CD4-positive, alpha-beta memory T cell (primary cell): ENCODE measurements at regions not wholly inside any gene's neighbourhood (a gene's known extent, or its start where the extent isn't known, plus 50 kb on each side); places are given as distances from the start of the nearest gene placed in this dataset.
"Not testable (repeated sequence)": the region's sequence is repeated elsewhere in the genome, so short reads cannot be mapped to it uniquely, and the experiment has no call there.

ENCODE experiments used
- CTCF ChIA-PET: fragments of 350-600 bp; sonication (Branson Sonifier 250); formaldehyde crosslinking; loops from one replicate; lab custom pipeline; 2021; ENCODE audit warnings: inconsistent platforms; ENCODE audit not compliant: partially characterized antibody; lab: Charles Lee
- POLR2A ChIA-PET: fragments of 350-600 bp; sonication (Branson Sonifier 250); formaldehyde crosslinking; loops from one replicate; lab custom pipeline; 2021; ENCODE audit not compliant: partially characterized antibody; lab: Charles Lee
- DNase-seq, 5 donors: peaks; one replicate each; pipeline versions ENCODE4 v3.0.0 to v3.0.0-alpha.2; 2020 to 2022; ENCODE audit warnings: mixed read lengths in 1 of 5
- H3K27ac ChIP-seq: one replicate; pipeline ENCODE4 v1.7.0; 2013; ENCODE audit warnings: low read depth, low read length
- H3K27me3 ChIP-seq: 2 replicates; pipeline ENCODE4 v1.7.0; 2013; ENCODE audit warnings: mild to moderate bottlenecking, low read length, moderate library complexity; ENCODE audit not compliant: insufficient read depth
- H3K36me3 ChIP-seq: 2 replicates; pipeline ENCODE4 v1.7.0; 2013; ENCODE audit warnings: mild to moderate bottlenecking, low read length, moderate library complexity; ENCODE audit not compliant: insufficient read depth
- H3K4me1 ChIP-seq: 2 replicates; pipeline ENCODE4 v1.7.0; 2013; ENCODE audit warnings: mild to moderate bottlenecking, low read length, moderate library complexity; ENCODE audit not compliant: insufficient read depth
- H3K4me3 ChIP-seq, 2 donors: one replicate each; pipeline ENCODE4 v1.7.0; 2013; ENCODE audit warnings: low read length in 2 of 2, mild to moderate bottlenecking in 1 of 2
- H3K9me3 ChIP-seq, 2 donors: one replicate each; pipeline ENCODE4 v1.7.0; 2013; ENCODE audit warnings: low read length in 2 of 2, control low read depth in 1 of 2; ENCODE audit not compliant: control insufficient read depth in 1 of 2
- H3K27ac Mint-ChIP-seq, 7 donors: one replicate each; pipeline ENCODE4 v1.8.0; 2020 to 2021; ENCODE audit warnings: mixed read lengths in 7 of 7, mild to moderate bottlenecking in 6 of 7, inconsistent platforms in 3 of 7, moderate library complexity in 3 of 7
- H3K27me3 Mint-ChIP-seq, 2 donors: one replicate each; pipeline ENCODE4 v1.8.0; 2020 to 2021; ENCODE audit warnings: mixed read lengths in 2 of 2
- H3K36me3 Mint-ChIP-seq, 2 donors: one replicate each; pipeline ENCODE4 v1.8.0; 2020 to 2021; ENCODE audit warnings: mixed read lengths in 2 of 2, inconsistent platforms in 1 of 2, mild to moderate bottlenecking in 1 of 2
- H3K4me1 Mint-ChIP-seq, 4 donors: one replicate each; pipeline ENCODE4 v1.8.0; 2020 to 2021; ENCODE audit warnings: mixed read lengths in 4 of 4, mild to moderate bottlenecking in 1 of 4
- H3K4me3 Mint-ChIP-seq, 8 donors: one replicate each; pipeline ENCODE4 v1.8.0; 2020 to 2021; ENCODE audit warnings: mixed read lengths in 8 of 8, mild to moderate bottlenecking in 7 of 8, moderate library complexity in 6 of 8, inconsistent platforms in 3 of 8
- H3K9me3 Mint-ChIP-seq, 8 donors: one replicate each; pipeline ENCODE4 v1.8.0; 2020 to 2021; ENCODE audit warnings: mixed read lengths in 8 of 8, mild to moderate bottlenecking in 5 of 8, inconsistent platforms in 3 of 8, moderate library complexity in 1 of 8
- intact Hi-C: fragments of 100-400 bp; cut with micrococcal nuclease; formaldehyde crosslinking; loops from one replicate; pipeline ENCODE4 v1.15.1; 2023

GRCh38 chrX:27336466-27337091 is 126.6 kb downstream of the PPP4R3C start:
- Histone ChIP-seq H3K9me3 (no peaks in the 10 kb centered on the region), H3K4me3 (no peak overlapping the region), H3K27ac (no peak overlapping the region), H3K36me3 (no peaks in the 10 kb centered on the region), H3K27me3 (no peaks in the 10 kb centered on the region), H3K4me1 (no peaks in the 10 kb centered on the region)
- ChIA-PET CTCF (no interaction called here), POLR2A (no interaction called here)
- H3K4me1 Mint-ChIP-seq: no peaks in the 10 kb centered on the region
- no peak overlapping the region for H3K4me3 Mint-ChIP-seq
- H3K27me3 Mint-ChIP-seq: no peaks in the 10 kb centered on the region
- H3K9me3 Mint-ChIP-seq: peaks cover 0 to 4% (median 0%) of the 10 kb centered on the region in 8 donors
- no peak overlapping the region for H3K27ac Mint-ChIP-seq
- DNase-seq: peak in 3 of 5 donors; percentile 2 to 15 (median 9)
- intact Hi-C loops: no loop called here
- H3K36me3 Mint-ChIP-seq: no peaks in the 10 kb centered on the region

- ChIA-PET POLR2A (no interaction called here), CTCF (no interaction called here)
- Mint-ChIP-seq H3K9me3 (peaks cover 0 to 4% (median 0%) of the 10 kb centered on the region in 8 donors), H3K4me1 (no peaks in the 10 kb centered on the region), H3K36me3 (no peaks in the 10 kb centered on the region), H3K27me3 (no peaks in the 10 kb centered on the region), H3K27ac (no peak overlapping the region), H3K4me3 (no peak overlapping the region)
- H3K9me3 ChIP-seq: no peaks in the 10 kb centered on the region
- no peaks in the 10 kb centered on the region for H3K36me3 ChIP-seq
- H3K27me3 ChIP-seq: no peaks in the 10 kb centered on the region
- no peaks in the 10 kb centered on the region for H3K4me1 ChIP-seq
- H3K27ac ChIP-seq: no peak overlapping the region
- no peak overlapping the region for H3K4me3 ChIP-seq
- DNase-seq: no peak
- intact Hi-C loops: no loop called here
Measured at GRCh38 chrX:27321632-27322031, 141.5 kb downstream of the PPP4R3C start.

- H3K4me1 Mint-ChIP-seq: no peaks in the 10 kb centered on the region
- CTCF ChIA-PET: no interaction called here
- Histone ChIP-seq H3K27ac (no peak overlapping the region), H3K27me3 (no peaks in the 10 kb centered on the region), H3K4me3 (no peak overlapping the region), H3K4me1 (no peaks in the 10 kb centered on the region), H3K9me3 (no peaks in the 10 kb centered on the region), H3K36me3 (no peaks in the 10 kb centered on the region)
- DNase-seq: no peak
- H3K27me3 Mint-ChIP-seq: no peaks in the 10 kb centered on the region
- H3K27ac Mint-ChIP-seq: no peak overlapping the region
- intact Hi-C loops: no loop called here
- no peak overlapping the region for H3K4me3 Mint-ChIP-seq
- H3K36me3 Mint-ChIP-seq: no peaks in the 10 kb centered on the region
- POLR2A ChIA-PET: no interaction called here
- H3K9me3 Mint-ChIP-seq: peaks cover 0 to 5% (median 0%) of the 10 kb centered on the region in 8 donors
Measured at GRCh38 chrX:27309406-27309805, 153.7 kb downstream of the PPP4R3C start.

DNA sequence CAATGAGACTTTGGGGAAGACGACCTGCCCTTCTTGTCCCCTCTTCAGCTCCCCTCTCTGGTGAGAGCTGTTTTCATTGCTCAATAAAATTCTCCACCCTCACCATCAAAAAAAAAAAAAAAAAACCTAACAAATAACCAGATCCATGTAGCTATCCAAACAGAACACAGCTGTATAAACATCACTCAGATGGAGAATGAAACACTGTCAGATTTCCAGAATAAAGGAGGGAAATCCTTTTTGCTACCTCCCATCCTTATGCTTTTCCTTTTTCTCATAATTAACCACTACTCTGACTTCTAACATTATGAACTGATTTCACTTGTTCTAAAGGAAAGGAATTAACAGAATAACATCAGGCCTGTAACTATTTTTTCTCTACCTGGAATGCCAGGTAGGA is 155.6 kb downstream of the PPP4R3C start:
- no peak overlapping the region for H3K4me3 Mint-ChIP-seq
- no peak overlapping the region for H3K4me3 ChIP-seq
- POLR2A ChIA-PET: no interaction called here
- no peak overlapping the region for H3K27ac Mint-ChIP-seq
- H3K4me1 Mint-ChIP-seq: no peaks in the 10 kb centered on the region
- H3K36me3 ChIP-seq: no peaks in the 10 kb centered on the region
- intact Hi-C loops: no loop called here
- H3K9me3 ChIP-seq: no peaks in the 10 kb centered on the region
- peaks cover 0 to 8% (median 0%) of the 10 kb centered on the region in 8 donors for H3K9me3 Mint-ChIP-seq
- no peaks in the 10 kb centered on the region for H3K27me3 ChIP-seq
- CTCF ChIA-PET: no interaction called here
- DNase-seq: no peak
- no peaks in the 10 kb centered on the region for H3K36me3 Mint-ChIP-seq
- H3K27me3 Mint-ChIP-seq: no peaks in the 10 kb centered on the region
- no peaks in the 10 kb centered on the region for H3K4me1 ChIP-seq
- no peak overlapping the region for H3K27ac ChIP-seq

DNA sequence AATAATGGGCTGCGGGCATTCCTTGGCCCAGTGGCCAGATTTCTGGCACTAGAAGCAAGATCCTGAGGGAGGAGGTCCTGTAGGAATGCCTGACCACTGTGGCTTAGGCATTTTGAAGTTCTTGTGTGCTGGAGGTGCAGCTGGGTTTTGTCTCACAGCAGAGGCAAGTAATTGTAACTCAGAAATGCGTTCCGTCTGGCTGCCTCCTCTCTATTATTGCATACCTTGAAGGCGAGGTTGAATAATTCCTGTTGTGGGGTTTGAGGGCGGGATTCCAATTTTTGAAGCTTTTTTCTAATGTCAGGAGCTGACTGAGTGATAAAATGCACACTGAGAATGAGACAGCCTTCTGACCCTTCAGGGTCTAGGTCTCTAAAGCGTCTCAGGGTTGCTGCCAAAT is 170.6 kb downstream of the PPP4R3C start:
- CTCF ChIA-PET, H3K4me1 Mint-ChIP-seq, H3K4me3 Mint-ChIP-seq, H3K4me1 ChIP-seq, H3K9me3 ChIP-seq, POLR2A ChIA-PET, H3K27me3 Mint-ChIP-seq, H3K27me3 ChIP-seq, H3K36me3 ChIP-seq, H3K4me3 ChIP-seq, H3K27ac ChIP-seq, H3K9me3 Mint-ChIP-seq, H3K27ac Mint-ChIP-seq, intact Hi-C loops, DNase-seq, H3K36me3 Mint-ChIP-seq: not testable (repeated sequence)

GRCh38 chrX:27276751-27277150 is 186.4 kb downstream of the PPP4R3C start:
- POLR2A ChIA-PET: no interaction called here
- Histone ChIP-seq H3K36me3 (no peaks in the 10 kb centered on the region), H3K9me3 (no peaks in the 10 kb centered on the region), H3K27me3 (no peaks in the 10 kb centered on the region), H3K4me3 (no peak overlapping the region), H3K27ac (no peak overlapping the region), H3K4me1 (no peaks in the 10 kb centered on the region)
- no peaks in the 10 kb centered on the region for H3K36me3 Mint-ChIP-seq
- H3K9me3 Mint-ChIP-seq: peaks cover 0 to 10% (median 4%) of the 10 kb centered on the region in 8 donors
- H3K4me3 Mint-ChIP-seq: no peak overlapping the region
- no peak overlapping the region for H3K27ac Mint-ChIP-seq
- H3K4me1 Mint-ChIP-seq: no peaks in the 10 kb centered on the region
- no peaks in the 10 kb centered on the region for H3K27me3 Mint-ChIP-seq
- CTCF ChIA-PET: no interaction called here
- no peak for DNase-seq
- intact Hi-C loops: no loop called here

GRCh38 chrX:27254656-27255055 is 208.5 kb downstream of the PPP4R3C start:
- Histone ChIP-seq H3K27me3 (no peaks in the 10 kb centered on the region), H3K36me3 (no peaks in the 10 kb centered on the region), H3K9me3 (no peaks in the 10 kb centered on the region), H3K4me1 (no peaks in the 10 kb centered on the region), H3K4me3 (no peak overlapping the region), H3K27ac (no peak overlapping the region)
- ChIA-PET POLR2A (no interaction called here), CTCF (no interaction called here)
- Mint-ChIP-seq H3K4me1 (no peaks in the 10 kb centered on the region), H3K9me3 (peaks cover 0 to 3% (median 0%) of the 10 kb centered on the region in 8 donors), H3K27ac (no peak overlapping the region), H3K27me3 (no peaks in the 10 kb centered on the region), H3K36me3 (no peaks in the 10 kb centered on the region), H3K4me3 (no peak overlapping the region)
- DNase-seq: no peak
- intact Hi-C loops: no loop called here

GRCh38 chrX:27251369-27251768 is 211.8 kb downstream of the PPP4R3C start:
- no peaks in the 10 kb centered on the region for H3K4me1 ChIP-seq
- POLR2A ChIA-PET: no interaction called here
- no peak overlapping the region for H3K27ac ChIP-seq
- Mint-ChIP-seq H3K4me1 (no peaks in the 10 kb centered on the region), H3K9me3 (peaks cover 0 to 3% (median 0%) of the 10 kb centered on the region in 8 donors), H3K36me3 (no peaks in the 10 kb centered on the region), H3K27me3 (no peaks in the 10 kb centered on the region), H3K27ac (no peak overlapping the region), H3K4me3 (no peak overlapping the region)
- no peaks in the 10 kb centered on the region for H3K9me3 ChIP-seq
- intact Hi-C loops: no loop called here
- CTCF ChIA-PET: no interaction called here
- no peaks in the 10 kb centered on the region for H3K27me3 ChIP-seq
- H3K4me3 ChIP-seq: no peak overlapping the region
- peak in 1 of 5 donors; percentile 14 for DNase-seq
- no peaks in the 10 kb centered on the region for H3K36me3 ChIP-seq
